ENCODE measurements at regions not wholly inside any gene's neighbourhood (a gene's known extent, or its start where the extent isn't known, plus 50 kb on each side); places are given as distances from the start of the nearest gene placed in this dataset.

DNA sequence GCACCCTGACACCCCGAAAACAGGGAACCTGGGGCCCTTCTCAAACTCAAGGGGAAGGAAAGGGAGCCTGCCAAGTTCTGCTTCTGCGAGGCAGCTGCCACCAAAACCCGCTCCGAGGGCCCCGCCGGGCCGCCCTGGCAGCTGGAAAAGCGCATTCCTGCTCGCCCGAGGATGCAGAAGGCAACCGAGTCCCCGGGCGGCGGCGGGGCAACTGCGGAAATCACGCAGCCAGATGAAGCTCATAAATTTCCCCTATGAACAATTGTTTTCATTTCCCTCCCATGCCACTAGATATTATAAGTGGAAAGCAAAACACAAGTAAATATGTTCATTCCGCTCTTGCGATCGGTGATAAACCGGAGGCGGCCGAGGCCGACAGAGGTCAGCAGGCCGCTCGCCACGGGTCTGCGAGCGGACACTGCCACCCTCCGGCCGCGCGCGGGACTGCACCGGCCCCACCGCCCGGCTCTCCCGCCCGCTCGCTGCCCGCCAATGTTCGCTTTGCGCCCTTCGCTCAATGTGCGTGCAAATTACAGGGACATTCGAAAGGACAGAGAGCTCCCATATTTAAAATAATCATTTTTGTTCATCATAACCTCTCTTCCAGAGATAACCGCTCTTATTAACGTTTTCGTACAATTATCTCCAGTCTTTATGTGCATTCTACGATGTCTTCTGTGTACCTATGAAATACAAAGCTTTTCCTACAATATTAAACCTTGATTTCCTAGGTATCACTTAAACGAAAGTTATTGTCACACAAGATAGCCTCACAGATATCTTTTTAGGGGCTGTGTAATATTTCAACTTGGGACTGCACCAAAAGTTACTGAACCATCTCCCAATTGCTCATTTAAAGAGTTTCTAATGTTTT, 120.8 kb upstream of the ZNF507 start:
- TF ChIP-seq EP300 (IDR thresholded peaks at IDR 0.05; ENCODE audit: low read depth in 2 of 2, low read length in 2 of 2) = no peak
- no peak for TF ChIP-seq EP300 (CRISPR knock-in tag; IDR thresholded peaks at IDR 0.05; ENCODE audit: borderline replicate concordance)
- TF ChIP-seq DPF2 (CRISPR knock-in tag; IDR thresholded peaks at IDR 0.05; ENCODE audit: borderline replicate concordance, low read depth) = no peak
- no peak for TF ChIP-seq EZH2 (conservative IDR thresholded peaks at IDR 0.05; ENCODE audit: low read depth, low read length)
- TF ChIP-seq, protein P1, sequence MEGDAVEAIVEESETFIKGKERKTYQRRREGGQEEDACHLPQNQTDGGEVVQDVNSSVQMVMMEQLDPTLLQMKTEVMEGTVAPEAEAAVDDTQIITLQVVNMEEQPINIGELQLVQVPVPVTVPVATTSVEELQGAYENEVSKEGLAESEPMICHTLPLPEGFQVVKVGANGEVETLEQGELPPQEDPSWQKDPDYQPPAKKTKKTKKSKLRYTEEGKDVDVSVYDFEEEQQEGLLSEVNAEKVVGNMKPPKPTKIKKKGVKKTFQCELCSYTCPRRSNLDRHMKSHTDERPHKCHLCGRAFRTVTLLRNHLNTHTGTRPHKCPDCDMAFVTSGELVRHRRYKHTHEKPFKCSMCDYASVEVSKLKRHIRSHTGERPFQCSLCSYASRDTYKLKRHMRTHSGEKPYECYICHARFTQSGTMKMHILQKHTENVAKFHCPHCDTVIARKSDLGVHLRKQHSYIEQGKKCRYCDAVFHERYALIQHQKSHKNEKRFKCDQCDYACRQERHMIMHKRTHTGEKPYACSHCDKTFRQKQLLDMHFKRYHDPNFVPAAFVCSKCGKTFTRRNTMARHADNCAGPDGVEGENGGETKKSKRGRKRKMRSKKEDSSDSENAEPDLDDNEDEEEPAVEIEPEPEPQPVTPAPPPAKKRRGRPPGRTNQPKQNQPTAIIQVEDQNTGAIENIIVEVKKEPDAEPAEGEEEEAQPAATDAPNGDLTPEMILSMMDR (CRISPR knock-in tag; IDR thresholded peaks at IDR 0.05) = peak; percentile 88
- TF ChIP-seq, protein P2, sequence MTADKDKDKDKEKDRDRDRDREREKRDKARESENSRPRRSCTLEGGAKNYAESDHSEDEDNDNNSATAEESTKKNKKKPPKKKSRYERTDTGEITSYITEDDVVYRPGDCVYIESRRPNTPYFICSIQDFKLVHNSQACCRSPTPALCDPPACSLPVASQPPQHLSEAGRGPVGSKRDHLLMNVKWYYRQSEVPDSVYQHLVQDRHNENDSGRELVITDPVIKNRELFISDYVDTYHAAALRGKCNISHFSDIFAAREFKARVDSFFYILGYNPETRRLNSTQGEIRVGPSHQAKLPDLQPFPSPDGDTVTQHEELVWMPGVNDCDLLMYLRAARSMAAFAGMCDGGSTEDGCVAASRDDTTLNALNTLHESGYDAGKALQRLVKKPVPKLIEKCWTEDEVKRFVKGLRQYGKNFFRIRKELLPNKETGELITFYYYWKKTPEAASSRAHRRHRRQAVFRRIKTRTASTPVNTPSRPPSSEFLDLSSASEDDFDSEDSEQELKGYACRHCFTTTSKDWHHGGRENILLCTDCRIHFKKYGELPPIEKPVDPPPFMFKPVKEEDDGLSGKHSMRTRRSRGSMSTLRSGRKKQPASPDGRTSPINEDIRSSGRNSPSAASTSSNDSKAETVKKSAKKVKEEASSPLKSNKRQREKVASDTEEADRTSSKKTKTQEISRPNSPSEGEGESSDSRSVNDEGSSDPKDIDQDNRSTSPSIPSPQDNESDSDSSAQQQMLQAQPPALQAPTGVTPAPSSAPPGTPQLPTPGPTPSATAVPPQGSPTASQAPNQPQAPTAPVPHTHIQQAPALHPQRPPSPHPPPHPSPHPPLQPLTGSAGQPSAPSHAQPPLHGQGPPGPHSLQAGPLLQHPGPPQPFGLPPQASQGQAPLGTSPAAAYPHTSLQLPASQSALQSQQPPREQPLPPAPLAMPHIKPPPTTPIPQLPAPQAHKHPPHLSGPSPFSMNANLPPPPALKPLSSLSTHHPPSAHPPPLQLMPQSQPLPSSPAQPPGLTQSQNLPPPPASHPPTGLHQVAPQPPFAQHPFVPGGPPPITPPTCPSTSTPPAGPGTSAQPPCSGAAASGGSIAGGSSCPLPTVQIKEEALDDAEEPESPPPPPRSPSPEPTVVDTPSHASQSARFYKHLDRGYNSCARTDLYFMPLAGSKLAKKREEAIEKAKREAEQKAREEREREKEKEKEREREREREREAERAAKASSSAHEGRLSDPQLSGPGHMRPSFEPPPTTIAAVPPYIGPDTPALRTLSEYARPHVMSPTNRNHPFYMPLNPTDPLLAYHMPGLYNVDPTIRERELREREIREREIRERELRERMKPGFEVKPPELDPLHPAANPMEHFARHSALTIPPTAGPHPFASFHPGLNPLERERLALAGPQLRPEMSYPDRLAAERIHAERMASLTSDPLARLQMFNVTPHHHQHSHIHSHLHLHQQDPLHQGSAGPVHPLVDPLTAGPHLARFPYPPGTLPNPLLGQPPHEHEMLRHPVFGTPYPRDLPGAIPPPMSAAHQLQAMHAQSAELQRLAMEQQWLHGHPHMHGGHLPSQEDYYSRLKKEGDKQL (CRISPR knock-in tag; IDR thresholded peaks at IDR 0.05; ENCODE audit: low read depth) = no peak
- no peak for TF ChIP-seq RXRA (CRISPR knock-in tag; IDR thresholded peaks at IDR 0.05)
- TF ChIP-seq DMAP1 (CRISPR knock-in tag; IDR thresholded peaks at IDR 0.05) = no peak

Data from HepG2 (cell line).